ENCODE measurements at regions not wholly inside any gene's neighbourhood (a gene's known extent, or its start where the extent isn't known, plus 50 kb on each side); places are given as distances from the start of the nearest gene placed in this dataset.

DNA sequence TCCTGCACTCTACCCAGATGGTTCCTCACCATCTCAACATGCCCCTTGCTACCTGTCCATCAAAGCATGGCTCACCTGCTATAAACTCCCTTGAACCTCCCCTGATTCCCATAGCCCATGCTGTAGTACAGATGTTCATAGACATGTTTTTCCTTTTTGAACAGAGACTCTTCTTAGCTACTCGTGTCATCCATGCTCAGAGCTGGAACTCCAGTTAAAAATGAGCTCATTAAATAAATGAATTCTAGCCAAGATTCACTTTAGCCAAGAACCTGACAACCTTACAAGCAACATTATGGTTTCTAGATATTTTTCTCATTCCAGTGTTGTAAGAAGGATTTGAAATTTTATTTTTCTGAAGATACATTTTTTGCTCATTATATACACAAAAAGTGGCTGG, 65.0 kb downstream of the SCG2 start:
- H3K4me1 Mint-ChIP-seq: no peaks in the 10 kb centered on the region
- DNase-seq (ENCODE audit: low spot score in 2 of 2) (no peak), ATAC-seq (no peak)
- H3K9me3 Mint-ChIP-seq: no peaks in the 10 kb centered on the region
- H3K4me3 Mint-ChIP-seq: no peak overlapping the region
- H3K36me3 Mint-ChIP-seq: no peaks in the 10 kb centered on the region
- no peak overlapping the region for H3K27ac Mint-ChIP-seq

- no peak overlapping the region for H3K27ac Mint-ChIP-seq
- no peaks in the 10 kb centered on the region for H3K9me3 Mint-ChIP-seq
- no peak overlapping the region for H3K4me3 Mint-ChIP-seq
- no peaks in the 10 kb centered on the region for H3K36me3 Mint-ChIP-seq
- ATAC-seq: no peak
- no peaks in the 10 kb centered on the region for H3K4me1 Mint-ChIP-seq
- DNase-seq (ENCODE audit: low spot score in 2 of 2): no peak
These were observed 64.2 kb downstream of the SCG2 start for GRCh38 chr2:223537651-223538601.

GRCh38 chr2:223538920-223539440, 63.2 kb downstream of the SCG2 start:
- Mint-ChIP-seq H3K4me1 (no peaks in the 10 kb centered on the region), H3K27ac (no peak overlapping the region), H3K36me3 (no peaks in the 10 kb centered on the region), H3K9me3 (no peaks in the 10 kb centered on the region), H3K4me3 (no peak overlapping the region)
- DNase-seq (ENCODE audit: low spot score in 2 of 2) (no peak), ATAC-seq (no peak)

DNA sequence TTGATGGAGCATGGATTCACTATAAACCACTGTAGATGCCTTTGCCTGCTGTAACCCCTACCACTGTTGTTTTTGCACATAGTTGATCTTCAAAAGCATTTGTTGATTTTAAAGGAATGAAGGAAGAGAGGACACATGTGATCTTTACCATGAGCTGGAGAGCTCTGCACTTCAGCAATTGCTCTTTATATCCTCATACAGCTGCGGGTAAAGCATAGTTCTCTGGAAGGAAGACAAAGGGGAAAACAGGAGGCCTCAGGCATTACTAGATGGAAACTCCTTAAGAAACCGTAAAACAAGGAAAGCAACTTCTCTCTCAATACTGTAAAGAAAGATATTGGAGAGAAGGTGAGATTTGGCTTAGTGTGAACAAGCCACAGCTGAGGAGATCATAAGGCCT, 60.6 kb downstream of the SCG2 start:
- DNase-seq (ENCODE audit: low spot score in 2 of 2) (no peak), ATAC-seq (no peak)
- H3K9me3 Mint-ChIP-seq: no peaks in the 10 kb centered on the region
- no peaks in the 10 kb centered on the region for H3K36me3 Mint-ChIP-seq
- no peak overlapping the region for H3K27ac Mint-ChIP-seq
- H3K4me1 Mint-ChIP-seq: no peaks in the 10 kb centered on the region
- no peak overlapping the region for H3K4me3 Mint-ChIP-seq

DNA sequence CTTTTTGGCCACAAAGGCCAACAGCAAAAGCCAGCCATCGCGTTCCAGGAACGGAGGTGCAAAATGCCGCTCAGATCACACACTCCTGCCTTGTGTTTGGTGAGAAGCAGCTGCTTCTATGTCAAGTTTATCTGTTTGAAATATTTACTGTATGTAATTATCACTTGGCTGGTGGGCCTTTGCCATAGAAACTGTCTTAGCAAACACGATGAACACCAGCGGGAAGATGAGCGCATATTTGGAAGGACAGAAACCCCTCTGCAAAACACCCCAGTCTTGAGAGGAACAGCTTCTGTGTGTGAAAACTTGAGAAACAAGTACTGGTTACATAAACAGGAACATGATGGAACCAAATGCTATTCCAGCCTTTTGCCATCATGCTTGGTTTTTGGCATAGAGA, 59.7 kb downstream of the SCG2 start:
- no peak for DNase-seq (ENCODE audit: low spot score in 2 of 2)
- no peaks in the 10 kb centered on the region for H3K9me3 Mint-ChIP-seq
- H3K36me3 Mint-ChIP-seq: no peaks in the 10 kb centered on the region
- no peak for ATAC-seq
- no peak overlapping the region for H3K4me3 Mint-ChIP-seq
- H3K4me1 Mint-ChIP-seq: no peaks in the 10 kb centered on the region
- no peak overlapping the region for H3K27ac Mint-ChIP-seq

DNA sequence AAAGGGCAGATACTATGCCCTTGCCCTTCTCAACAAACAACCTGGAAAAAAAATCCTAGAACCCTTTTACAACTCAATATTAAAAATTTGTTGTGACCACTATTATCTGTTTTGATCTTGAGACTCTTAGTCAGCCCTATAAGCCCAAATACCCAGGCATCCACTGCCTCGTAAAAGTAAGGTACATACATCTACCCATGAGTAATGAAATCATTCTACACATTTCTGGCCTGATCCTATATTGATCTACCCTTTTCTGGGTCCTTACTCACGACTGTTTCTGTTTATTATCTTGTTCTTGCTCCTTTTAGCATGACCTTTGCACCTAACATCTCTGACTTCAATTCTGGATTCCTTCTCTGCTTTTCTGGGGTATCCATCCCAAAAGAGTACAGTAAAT, 56.8 kb downstream of the SCG2 start:
- DNase-seq (ENCODE audit: low spot score in 2 of 2) (no peak), ATAC-seq (no peak)
- H3K4me3 Mint-ChIP-seq: no peak overlapping the region
- H3K9me3 Mint-ChIP-seq: no peaks in the 10 kb centered on the region
- H3K27ac Mint-ChIP-seq: no peak overlapping the region
- no peaks in the 10 kb centered on the region for H3K4me1 Mint-ChIP-seq
- H3K36me3 Mint-ChIP-seq: no peaks in the 10 kb centered on the region

DNA sequence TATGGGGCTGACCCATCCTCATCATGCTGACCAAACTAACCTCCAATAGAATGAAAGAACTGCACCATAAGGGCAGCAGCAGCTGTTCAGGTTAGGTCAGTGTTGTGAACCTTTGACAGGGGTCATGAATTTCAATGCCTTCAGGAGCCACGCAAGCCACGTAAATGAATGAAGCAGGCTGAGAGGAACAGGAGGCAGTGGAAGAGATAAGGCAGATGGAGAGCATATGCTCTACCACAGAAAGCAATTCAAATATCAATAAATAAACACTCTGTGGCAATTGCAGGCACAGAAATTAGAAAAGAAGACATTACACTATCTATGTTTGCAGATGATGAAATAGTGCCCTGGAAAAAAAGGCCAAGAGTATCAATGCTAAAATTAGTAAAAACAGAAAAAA, 56.3 kb downstream of the SCG2 start:
- Mint-ChIP-seq H3K36me3 (no peaks in the 10 kb centered on the region), H3K4me3 (no peak overlapping the region), H3K27ac (no peak overlapping the region), H3K9me3 (no peaks in the 10 kb centered on the region), H3K4me1 (no peaks in the 10 kb centered on the region)
- ATAC-seq (no peak), DNase-seq (ENCODE audit: low spot score in 2 of 2) (no peak)
